GM21381 (cell line): ENCODE measurements at regions not wholly inside any gene's neighbourhood (a gene's known extent, or its start where the extent isn't known, plus 50 kb on each side); places are given as distances from the start of the nearest gene placed in this dataset.
A peak's percentile ranks its signal among the peaks of the same experiment; 100 is the strongest.
"Not testable (repeated sequence)": the region's sequence is repeated elsewhere in the genome, so short reads cannot be mapped to it uniquely, and the experiment has no call there.

ENCODE experiments used
- ATAC-seq: cut with Tn5 transposase; IDR thresholded peaks from one replicate; pipeline ENCODE4 v1.9.1; 2021; ENCODE audit warnings: mild to moderate bottlenecking, moderate library complexity; ENCODE audit not compliant: unreplicated experiment

DNA sequence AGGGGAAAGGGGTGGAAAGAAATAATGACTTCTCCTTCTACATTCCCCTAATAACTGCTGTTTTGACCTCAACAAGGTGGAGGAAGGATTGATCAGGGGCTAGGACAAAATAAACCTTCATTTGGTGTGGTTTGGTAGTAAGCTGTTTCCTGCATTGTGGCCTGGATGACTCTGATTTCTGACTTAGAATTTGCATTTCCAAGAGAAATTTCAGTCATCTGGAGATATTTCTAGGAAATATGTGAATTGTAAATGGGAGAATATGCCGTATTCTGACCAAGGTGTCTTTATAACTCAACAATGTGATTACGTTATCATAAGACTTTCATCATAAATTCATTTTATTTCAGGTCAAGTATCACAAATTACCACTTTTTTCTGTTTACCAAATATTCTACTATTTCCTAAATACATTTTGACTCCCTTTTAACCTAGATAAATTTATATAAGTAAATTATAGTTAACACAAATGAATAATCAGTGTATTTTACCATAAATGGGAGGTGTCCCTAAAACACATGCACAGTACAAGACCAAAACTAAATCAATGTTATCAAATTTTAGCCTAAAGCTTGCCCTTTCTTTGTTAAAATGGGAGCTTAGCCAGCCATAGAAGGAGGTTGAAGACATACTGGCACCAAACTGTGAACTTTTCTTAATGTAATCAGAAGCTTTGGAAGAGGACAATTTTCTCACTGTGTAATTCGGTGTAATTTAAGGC is 828.8 kb downstream of the TMTC2 start:
- ATAC-seq = no peak

GRCh38 chr12:83514372-83514771 is 827.7 kb downstream of the TMTC2 start:
- ATAC-seq = no peak

DNA sequence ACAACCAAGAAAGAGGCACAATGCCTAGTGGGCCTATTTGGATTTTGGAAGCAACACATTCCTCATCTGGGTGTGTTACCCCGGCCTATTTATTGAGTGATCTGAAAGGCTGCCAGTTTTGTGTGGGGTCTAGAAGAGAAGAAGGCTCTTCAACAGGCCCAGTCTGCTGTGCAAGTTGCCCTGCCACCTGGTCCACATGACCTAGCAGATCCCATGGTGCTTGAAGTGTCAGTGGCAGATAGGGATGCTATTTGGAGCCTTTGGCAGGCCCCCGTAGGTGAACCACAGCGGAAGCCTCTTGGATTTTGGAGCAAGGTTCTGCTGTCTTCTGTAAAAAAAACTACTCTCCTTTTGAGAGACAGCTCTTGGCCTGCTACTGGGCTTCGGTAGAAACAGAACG is 820.1 kb downstream of the TMTC2 start:
- no peak for ATAC-seq

DNA sequence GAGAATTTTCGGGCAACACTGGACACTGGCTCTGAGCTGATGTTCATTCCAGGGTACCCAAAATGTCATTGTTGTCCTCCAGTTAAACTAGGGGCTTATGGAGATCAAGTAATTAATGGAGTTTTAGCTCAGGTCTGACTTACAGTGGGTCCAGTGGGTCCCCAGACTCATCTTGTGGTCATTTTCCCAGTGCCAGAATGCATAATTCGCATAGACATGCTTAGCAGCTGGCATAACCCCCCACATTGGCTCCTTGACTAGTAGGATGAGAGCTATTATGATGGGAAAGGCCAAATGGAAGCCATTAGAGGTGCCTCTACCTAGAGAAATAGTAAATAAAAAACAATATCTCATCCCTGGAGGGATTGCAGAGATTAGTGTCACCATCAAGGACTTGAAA is 818.9 kb downstream of the TMTC2 start:
- ATAC-seq = no peak

DNA sequence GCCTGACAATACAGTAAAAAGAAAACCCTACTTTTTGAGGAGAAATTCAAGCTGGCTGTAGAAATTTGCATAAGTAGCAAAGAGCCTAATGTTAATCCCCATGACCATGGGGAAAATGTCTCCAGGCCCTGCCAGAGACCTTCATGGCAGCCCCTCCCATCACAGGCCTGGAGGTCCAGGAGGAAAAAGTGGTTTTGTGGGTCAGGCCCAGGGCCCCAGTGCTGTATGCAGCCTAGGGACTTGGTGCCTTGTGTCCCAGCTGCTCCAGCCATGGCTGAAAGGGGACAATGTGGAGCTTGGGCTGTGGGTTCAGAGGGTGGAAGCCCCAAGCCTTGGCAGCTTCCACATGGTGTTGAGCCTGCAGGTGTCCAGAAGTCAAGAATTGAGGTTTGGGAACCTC is 813.2 kb downstream of the TMTC2 start:
- ATAC-seq = not testable (repeated sequence)

GRCh38 chr12:83477696-83478095 is 791.0 kb downstream of the TMTC2 start:
- no peak for ATAC-seq

- ATAC-seq = no peak
These were observed 790.3 kb downstream of the TMTC2 start for GRCh38 chr12:83476695-83477690.

DNA sequence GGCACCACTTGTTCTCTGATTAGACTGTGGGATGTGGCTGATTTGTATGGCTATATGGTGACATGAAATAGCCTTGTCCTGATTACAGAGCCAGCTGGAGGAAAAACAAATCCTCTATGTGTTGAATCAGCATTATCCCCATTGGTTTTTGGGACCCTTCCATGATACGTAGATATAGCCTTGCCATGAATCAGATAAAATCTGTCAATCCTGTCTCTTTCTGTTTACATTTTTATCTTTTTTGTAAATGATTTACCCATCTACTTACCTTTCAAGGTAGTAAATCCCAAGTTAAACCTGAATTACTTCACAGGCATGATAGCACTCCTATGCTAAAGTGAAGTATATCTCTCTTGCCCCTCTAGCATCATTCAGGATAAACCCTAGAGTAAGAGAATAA is 789.3 kb downstream of the TMTC2 start:
- no peak for ATAC-seq

DNA sequence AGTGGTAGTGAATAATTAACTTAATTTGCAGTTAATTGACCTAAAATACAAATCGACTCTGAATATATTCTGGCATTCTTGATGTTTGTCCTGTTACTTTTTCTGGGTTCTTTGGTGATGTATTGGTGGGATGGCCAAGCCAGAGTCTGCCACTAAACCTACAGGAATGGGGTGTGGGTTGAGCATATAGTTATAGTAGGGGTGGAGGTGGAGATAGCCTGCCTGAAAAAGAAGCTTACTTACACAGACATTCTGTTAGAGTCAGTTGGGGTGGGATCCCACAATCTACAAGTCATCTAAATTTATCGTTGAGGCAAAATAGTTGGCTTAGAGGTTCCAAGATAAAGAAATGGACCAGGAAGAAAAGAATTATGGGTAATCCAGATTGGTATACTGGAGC is 787.7 kb downstream of the TMTC2 start:
- ATAC-seq = no peak

GRCh38 chr12:83473408-83474095 is 786.8 kb downstream of the TMTC2 start:
- ATAC-seq = peak; percentile 99

GRCh38 chr12:83472772-83473171 is 786.1 kb downstream of the TMTC2 start:
- no peak for ATAC-seq

GRCh38 chr12:83472350-83472749 is 785.6 kb downstream of the TMTC2 start:
- ATAC-seq = no peak

- ATAC-seq = no peak
These were observed 784.6 kb downstream of the TMTC2 start for GRCh38 chr12:83471341-83471740.

GRCh38 chr12:83470749-83471148 is 784.0 kb downstream of the TMTC2 start:
- ATAC-seq = no peak

GRCh38 chr12:83468988-83469908 is 782.5 kb downstream of the TMTC2 start:
- no peak for ATAC-seq

DNA sequence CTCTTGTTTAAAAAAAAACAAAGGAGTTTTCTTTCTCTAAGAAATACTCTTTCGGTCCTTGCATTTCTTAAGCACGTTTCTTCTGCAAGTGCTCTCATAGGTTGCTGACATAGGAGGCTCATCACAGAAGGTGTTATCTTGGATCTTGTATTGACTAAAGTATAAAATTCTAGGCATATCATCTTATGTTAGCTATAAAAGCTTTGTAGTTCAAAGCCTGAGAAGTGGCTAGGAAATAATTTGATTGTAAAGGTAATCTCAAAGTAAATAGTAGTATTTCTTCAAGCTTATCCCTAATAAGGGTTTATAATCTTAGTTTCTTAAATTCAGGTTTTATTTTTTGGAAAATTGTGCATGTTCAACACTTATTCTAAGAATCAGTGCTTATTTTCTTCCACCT is 778.9 kb downstream of the TMTC2 start:
- no peak for ATAC-seq

- ATAC-seq = no peak
These were observed 775.7 kb downstream of the TMTC2 start for GRCh38 chr12:83462419-83462818.

DNA sequence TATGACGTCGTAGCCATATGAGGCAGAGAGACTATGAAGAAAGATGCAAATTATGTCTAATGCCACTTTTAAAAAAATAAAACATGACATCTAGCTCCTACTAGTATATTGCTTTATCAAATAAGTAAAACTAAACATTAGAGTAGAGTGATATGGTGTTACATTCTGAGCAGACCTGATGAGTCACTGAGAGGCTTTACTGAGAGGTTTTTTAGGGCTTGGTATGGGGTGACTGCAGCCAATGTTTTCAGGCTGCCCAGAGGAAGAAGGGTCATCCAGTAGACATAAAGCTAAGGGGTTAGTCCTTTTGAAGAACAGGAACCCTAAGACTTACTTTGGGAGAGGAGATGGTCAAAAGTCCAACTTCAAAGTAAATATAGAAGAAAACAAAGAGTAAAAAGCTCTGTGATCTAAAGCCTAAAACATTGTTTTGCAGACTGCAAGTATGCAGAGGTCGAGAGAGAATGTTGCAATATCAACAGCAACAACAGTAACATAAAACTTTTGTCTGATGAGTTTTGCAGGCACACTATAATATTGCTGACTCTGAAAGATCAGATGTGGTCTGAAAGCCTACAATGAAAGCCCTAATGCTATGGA is 774.7 kb downstream of the TMTC2 start:
- no peak for ATAC-seq

- no peak for ATAC-seq
These were observed 764.5 kb downstream of the TMTC2 start for GRCh38 chr12:83451189-83451588.

DNA sequence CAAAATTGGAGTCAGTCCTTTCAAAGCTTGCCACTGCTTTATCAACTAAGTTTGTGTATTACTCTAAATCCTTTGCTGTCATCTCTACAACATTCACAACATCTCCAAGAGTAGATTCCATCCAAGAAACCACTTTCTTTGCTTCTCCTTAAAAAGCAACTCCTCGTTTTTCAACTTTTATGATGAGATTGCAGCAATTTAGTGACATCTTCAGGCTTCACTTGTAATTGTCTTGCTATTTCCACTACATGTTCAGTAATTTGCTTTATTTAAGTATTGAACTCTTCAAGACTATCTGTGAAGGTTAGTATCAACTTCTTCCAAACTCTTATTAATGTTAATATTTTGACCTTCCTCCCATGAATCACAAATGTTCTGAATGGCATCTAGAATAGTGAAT is 747.9 kb downstream of the TMTC2 start:
- ATAC-seq = no peak
